Stimulated activated CD4-positive, alpha-beta T cell treated with anti-CD3 and anti-CD28 coated beads, Interleukin-15, amount 100 ng/mL, for 24 hours (primary cell): ENCODE measurements at regions not wholly inside any gene's neighbourhood (a gene's known extent, or its start where the extent isn't known, plus 50 kb on each side); places are given as distances from the start of the nearest gene placed in this dataset.
"Not testable (repeated sequence)": the region's sequence is repeated elsewhere in the genome, so short reads cannot be mapped to it uniquely, and the experiment has no call there.

Source experiments
- DNase-seq: peaks from one replicate; pipeline ENCODE4 v3.0.0-alpha.2; 2020

GRCh38 chr5:40346901-40347300 is 332.8 kb upstream of the PTGER4 start:
- no peak for DNase-seq

- DNase-seq, result not testable (repeated sequence)
These were observed 341.3 kb upstream of the PTGER4 start for GRCh38 chr5:40338434-40338833.

- no peak for DNase-seq
These were observed 345.5 kb upstream of the PTGER4 start for GRCh38 chr5:40334242-40334635.

- peak; percentile 21 for DNase-seq
These were observed 346.1 kb upstream of the PTGER4 start for GRCh38 chr5:40333459-40334241.

GRCh38 chr5:40332970-40333369 is 346.7 kb upstream of the PTGER4 start:
- DNase-seq, result no peak

GRCh38 chr5:40331616-40332015 is 348.1 kb upstream of the PTGER4 start:
- DNase-seq, result no peak

GRCh38 chr5:40321514-40321913 is 358.2 kb upstream of the PTGER4 start:
- DNase-seq, result no peak

- no peak for DNase-seq
These were observed 361.3 kb upstream of the PTGER4 start for GRCh38 chr5:40318395-40318794.

- no peak for DNase-seq
These were observed 362.7 kb upstream of the PTGER4 start for GRCh38 chr5:40317023-40317422.

GRCh38 chr5:40315126-40315525 is 364.6 kb upstream of the PTGER4 start:
- no peak for DNase-seq

- DNase-seq, result no peak
These were observed 365.4 kb upstream of the PTGER4 start for GRCh38 chr5:40314275-40314674.

GRCh38 chr5:40312205-40312604 is 367.5 kb upstream of the PTGER4 start:
- DNase-seq, result no peak

GRCh38 chr5:40309851-40310250 is 369.9 kb upstream of the PTGER4 start:
- DNase-seq, result no peak

- no peak for DNase-seq
These were observed 370.8 kb upstream of the PTGER4 start for GRCh38 chr5:40308867-40309266.

GRCh38 chr5:40307920-40308319 is 371.8 kb upstream of the PTGER4 start:
- peak; percentile 10 for DNase-seq

GRCh38 chr5:40306869-40307487 is 372.7 kb upstream of the PTGER4 start:
- no peak for DNase-seq

- DNase-seq, result no peak
These were observed 387.7 kb upstream of the PTGER4 start for GRCh38 chr5:40292006-40292405.

- DNase-seq, result no peak
These were observed 388.4 kb upstream of the PTGER4 start for GRCh38 chr5:40291338-40291737.

- no peak for DNase-seq
These were observed 390.8 kb upstream of the PTGER4 start for GRCh38 chr5:40288800-40289485.

- no peak for DNase-seq
These were observed 394.9 kb upstream of the PTGER4 start for GRCh38 chr5:40284863-40285262.

- no peak for DNase-seq
These were observed 400.8 kb upstream of the PTGER4 start for GRCh38 chr5:40278881-40279280.

- peak; percentile 62 for DNase-seq
These were observed 402.4 kb upstream of the PTGER4 start for GRCh38 chr5:40277161-40277906.

- DNase-seq, result peak; percentile 19
These were observed 403.2 kb upstream of the PTGER4 start for GRCh38 chr5:40276426-40277102.
